ENCODE measurements at regions not wholly inside any gene's neighbourhood (a gene's known extent, or its start where the extent isn't known, plus 50 kb on each side); places are given as distances from the start of the nearest gene placed in this dataset.
"Not testable (repeated sequence)": the region's sequence is repeated elsewhere in the genome, so short reads cannot be mapped to it uniquely, and the experiment has no call there.

GRCh38 chr2:126048719-126049118, 607.2 kb upstream of the GYPC start:
- no peak overlapping the region for H3K27ac ChIP-seq
- TF ChIP-seq CTCF (IDR thresholded peaks at IDR 0.05) (no peak), POLR2A (IDR thresholded peaks at IDR 0.05) (no peak), EP300 (IDR thresholded peaks at IDR 0.05) (no peak)
- no peaks in the 10 kb centered on the region for H3K36me3 ChIP-seq
- no peaks in the 10 kb centered on the region for H3K4me1 ChIP-seq (ENCODE audit: insufficient read depth)
- intact Hi-C loops (cut with DNase I), result no loop called here
- H3K9me3 ChIP-seq, result no peaks in the 10 kb centered on the region
- H3K27me3 ChIP-seq, result no peaks in the 10 kb centered on the region
- no peak for DNase-seq
- no peak overlapping the region for H3K4me3 ChIP-seq

GRCh38 chr2:126049461-126049860, 606.5 kb upstream of the GYPC start:
- intact Hi-C loops (cut with DNase I), result no loop called here
- Histone ChIP-seq H3K27ac (no peak overlapping the region), H3K4me3 (no peak overlapping the region), H3K36me3 (no peaks in the 10 kb centered on the region), H3K4me1 (ENCODE audit: insufficient read depth) (no peaks in the 10 kb centered on the region), H3K27me3 (no peaks in the 10 kb centered on the region), H3K9me3 (no peaks in the 10 kb centered on the region)
- WGBS, 3 donors, result 68 to 78% (median 75%) methylated on average over 1 of the region's 1 CpG
- TF ChIP-seq CTCF (IDR thresholded peaks at IDR 0.05) (no peak), EP300 (IDR thresholded peaks at IDR 0.05) (no peak), POLR2A (IDR thresholded peaks at IDR 0.05) (no peak)
- DNase-seq, result no peak

- no peak overlapping the region for H3K4me3 ChIP-seq
- no peaks in the 10 kb centered on the region for H3K4me1 ChIP-seq (ENCODE audit: insufficient read depth)
- intact Hi-C loops (cut with DNase I), result no loop called here
- no peaks in the 10 kb centered on the region for H3K36me3 ChIP-seq
- no peaks in the 10 kb centered on the region for H3K9me3 ChIP-seq
- TF ChIP-seq CTCF (IDR thresholded peaks at IDR 0.05), result no peak
- no peak for DNase-seq
- H3K27ac ChIP-seq, result no peak overlapping the region
- 83 to 92% (median 84%) methylated on average over 7 of the region's 7 CpGs for WGBS, 3 donors
- H3K27me3 ChIP-seq, result no peaks in the 10 kb centered on the region
Observed at GRCh38 chr2:126050991-126051736, 604.8 kb upstream of the GYPC start.

- H3K27me3 ChIP-seq; H3K36me3 ChIP-seq; H3K4me3 ChIP-seq; H3K27ac ChIP-seq; intact Hi-C loops (cut with DNase I); H3K4me1 ChIP-seq (ENCODE audit: insufficient read depth); H3K9me3 ChIP-seq; DNase-seq: not testable (repeated sequence)
- WGBS, 3 donors, result 87 to 94% (median 90%) methylated on average over 6 of the region's 6 CpGs
Observed at GRCh38 chr2:126051737-126052240, 604.2 kb upstream of the GYPC start.

- WGBS, 3 donors, result 60 to 76% (median 66%) methylated on average over 2 of the region's 2 CpGs
- DNase-seq, result no peak
- intact Hi-C loops (cut with DNase I), result no loop called here
- H3K4me3 ChIP-seq, result no peak overlapping the region
- no peaks in the 10 kb centered on the region for H3K9me3 ChIP-seq
- no peaks in the 10 kb centered on the region for H3K4me1 ChIP-seq (ENCODE audit: insufficient read depth)
- no peaks in the 10 kb centered on the region for H3K27me3 ChIP-seq
- TF ChIP-seq EP300 (IDR thresholded peaks at IDR 0.05) (no peak), POLR2A (IDR thresholded peaks at IDR 0.05) (no peak), CTCF (IDR thresholded peaks at IDR 0.05) (no peak)
- H3K27ac ChIP-seq, result no peak overlapping the region
- no peaks in the 10 kb centered on the region for H3K36me3 ChIP-seq
Observed at GRCh38 chr2:126059379-126059778, 596.6 kb upstream of the GYPC start.
